MM.1S (cell line): ENCODE measurements at regions not wholly inside any gene's neighbourhood (a gene's known extent, or its start where the extent isn't known, plus 50 kb on each side); places are given as distances from the start of the nearest gene placed in this dataset.

Experiments used
- DNase-seq: peaks from one replicate; pipeline ENCODE4 v3.0.0-alpha.2; 2015
- H2AFZ ChIP-seq: fragments of 300-600 bp; sonication (generic); 2 replicates; pipeline ENCODE4 v1.6.0; 2016; ENCODE audit warnings: antibody characterized with exemption, low read length
- H3F3A ChIP-seq: fragments of 300-600 bp; sonication (generic); 2 replicates; pipeline ENCODE4 v1.6.1; 2016; ENCODE audit warnings: mild to moderate bottlenecking, antibody characterized with exemption, low read length, moderate library complexity, mixed read lengths; ENCODE audit not compliant: insufficient read depth
- H3K27ac ChIP-seq: fragments of 300-600 bp; sonication (generic); 2 replicates; pipeline ENCODE4 v1.5.1; 2016; ENCODE audit warnings: mild to moderate bottlenecking, low read length
- H3K27me3 ChIP-seq: fragments of 300-600 bp; sonication (generic); replicated peaks from 2 replicates; pipeline ENCODE4 v1.6.0; 2016; ENCODE audit warnings: low read length; ENCODE audit not compliant: insufficient read depth
- H3K36me3 ChIP-seq: fragments of 300-600 bp; sonication (generic); replicated peaks from 2 replicates; pipeline ENCODE4 v1.6.1; 2016; ENCODE audit warnings: mild to moderate bottlenecking, low read length, mixed read lengths; ENCODE audit not compliant: insufficient read depth
- H3K4me1 ChIP-seq: fragments of 300-600 bp; sonication (generic); 2 replicates; pipeline ENCODE4 v1.6.1; 2016; ENCODE audit warnings: low read length, mixed read lengths
- H3K4me2 ChIP-seq: fragments of 300-600 bp; sonication (generic); 2 replicates; pipeline ENCODE4 v1.6.0; 2016; ENCODE audit warnings: low read depth, low read length
- H3K4me3 ChIP-seq: fragments of 300-600 bp; sonication (generic); 2 replicates; pipeline ENCODE4 v1.5.1; 2016; ENCODE audit warnings: low read length, mixed read lengths
- H3K79me2 ChIP-seq: fragments of 300-600 bp; sonication (generic); 2 replicates; pipeline ENCODE4 v1.6.1; 2016; ENCODE audit warnings: mixed run types, low read length, mixed read lengths
- H3K9ac ChIP-seq: fragments of 300-600 bp; sonication (generic); 2 replicates; pipeline ENCODE4 v1.6.1; 2016; ENCODE audit warnings: low read length, mixed read lengths
- H3K9me2 ChIP-seq: fragments of 300-600 bp; sonication (generic); replicated peaks from 2 replicates; pipeline ENCODE4 v1.6.1; 2016; ENCODE audit warnings: mild to moderate bottlenecking, low read length, mixed read lengths; ENCODE audit not compliant: insufficient read depth
- H3K9me3 ChIP-seq: fragments of 300-600 bp; sonication (generic); replicated peaks from 2 replicates; pipeline ENCODE4 v1.6.1; 2016; ENCODE audit warnings: mild to moderate bottlenecking, low read length, mixed read lengths; ENCODE audit not compliant: insufficient read depth
- H4K20me1 ChIP-seq: fragments of 300-600 bp; sonication (generic); 2 replicates; pipeline ENCODE4 v1.6.1; 2016; ENCODE audit warnings: mild to moderate bottlenecking, low read length, moderate library complexity, mixed read lengths; ENCODE audit not compliant: insufficient read depth
- CTCF ChIP-seq: fragments of 300-600 bp; sonication (generic); IDR thresholded peaks from 2 replicates; pipeline ENCODE4 v1.5.1; 2016; ENCODE audit warnings: antibody characterized with exemption, low read length, mixed read lengths
- EZH2 ChIP-seq: fragments of 300-600 bp; sonication (generic); optimal IDR thresholded peaks from 2 replicates; pipeline ENCODE3; 2017; ENCODE audit warnings: low read depth, mild to moderate bottlenecking, antibody characterized with exemption, low read length, mixed read lengths
- EZH2phosphoT487 ChIP-seq: fragments of 300-600 bp; sonication (generic); IDR thresholded peaks from 2 replicates; pipeline ENCODE4 v1.6.1; 2018; ENCODE audit warnings: antibody characterized with exemption, low read length

GRCh38 chrX:88366314-88366713, 380.7 kb upstream of the CPXCR1 start:
- no peaks in the 10 kb centered on the region for H3F3A ChIP-seq
- H3K27me3 ChIP-seq = no peaks in the 10 kb centered on the region
- H3K4me1 ChIP-seq = no peaks in the 10 kb centered on the region
- H3K36me3 ChIP-seq = no peaks in the 10 kb centered on the region
- no peak overlapping the region for H3K4me2 ChIP-seq
- H4K20me1 ChIP-seq = no peaks in the 10 kb centered on the region
- TF ChIP-seq EZH2 (no peak), EZH2phosphoT487 (no peak), CTCF (no peak)
- H2AFZ ChIP-seq = no peak overlapping the region
- H3K27ac ChIP-seq = no peak overlapping the region
- no peaks in the 10 kb centered on the region for H3K79me2 ChIP-seq
- no peak overlapping the region for H3K4me3 ChIP-seq
- no peaks in the 10 kb centered on the region for H3K9me2 ChIP-seq
- DNase-seq = no peak
- no peaks in the 10 kb centered on the region for H3K9me3 ChIP-seq
- H3K9ac ChIP-seq = no peak overlapping the region

GRCh38 chrX:88378406-88378805, 368.6 kb upstream of the CPXCR1 start:
- no peak for TF ChIP-seq CTCF
- TF ChIP-seq EZH2phosphoT487 = no peak
- TF ChIP-seq EZH2 = no peak
- H2AFZ ChIP-seq = no peak overlapping the region
- no peaks in the 10 kb centered on the region for H4K20me1 ChIP-seq
- no peaks in the 10 kb centered on the region for H3F3A ChIP-seq
- no peak overlapping the region for H3K9ac ChIP-seq
- DNase-seq = no peak
- no peaks in the 10 kb centered on the region for H3K36me3 ChIP-seq
- no peaks in the 10 kb centered on the region for H3K4me1 ChIP-seq
- no peaks in the 10 kb centered on the region for H3K27me3 ChIP-seq
- no peak overlapping the region for H3K4me2 ChIP-seq
- H3K4me3 ChIP-seq = no peak overlapping the region
- no peaks in the 10 kb centered on the region for H3K9me3 ChIP-seq
- H3K79me2 ChIP-seq = no peaks in the 10 kb centered on the region
- no peaks in the 10 kb centered on the region for H3K9me2 ChIP-seq
- no peak overlapping the region for H3K27ac ChIP-seq

GRCh38 chrX:88397551-88397950, 349.5 kb upstream of the CPXCR1 start:
- Histone ChIP-seq H3K36me3 (no peaks in the 10 kb centered on the region), H3K79me2 (no peaks in the 10 kb centered on the region), H3K4me2 (no peak overlapping the region), H4K20me1 (no peaks in the 10 kb centered on the region), H3K27ac (no peak overlapping the region), H3K4me3 (no peak overlapping the region), H3K4me1 (no peaks in the 10 kb centered on the region), H3K27me3 (no peaks in the 10 kb centered on the region), H3K9me3 (no peaks in the 10 kb centered on the region), H3F3A (no peaks in the 10 kb centered on the region), H2AFZ (no peak overlapping the region), H3K9me2 (no peaks in the 10 kb centered on the region), H3K9ac (no peak overlapping the region)
- DNase-seq = no peak
- TF ChIP-seq EZH2phosphoT487 (no peak), CTCF (no peak), EZH2 (no peak)
